ENCODE measurements at regions not wholly inside any gene's neighbourhood (a gene's known extent, or its start where the extent isn't known, plus 50 kb on each side); places are given as distances from the start of the nearest gene placed in this dataset.

DNA sequence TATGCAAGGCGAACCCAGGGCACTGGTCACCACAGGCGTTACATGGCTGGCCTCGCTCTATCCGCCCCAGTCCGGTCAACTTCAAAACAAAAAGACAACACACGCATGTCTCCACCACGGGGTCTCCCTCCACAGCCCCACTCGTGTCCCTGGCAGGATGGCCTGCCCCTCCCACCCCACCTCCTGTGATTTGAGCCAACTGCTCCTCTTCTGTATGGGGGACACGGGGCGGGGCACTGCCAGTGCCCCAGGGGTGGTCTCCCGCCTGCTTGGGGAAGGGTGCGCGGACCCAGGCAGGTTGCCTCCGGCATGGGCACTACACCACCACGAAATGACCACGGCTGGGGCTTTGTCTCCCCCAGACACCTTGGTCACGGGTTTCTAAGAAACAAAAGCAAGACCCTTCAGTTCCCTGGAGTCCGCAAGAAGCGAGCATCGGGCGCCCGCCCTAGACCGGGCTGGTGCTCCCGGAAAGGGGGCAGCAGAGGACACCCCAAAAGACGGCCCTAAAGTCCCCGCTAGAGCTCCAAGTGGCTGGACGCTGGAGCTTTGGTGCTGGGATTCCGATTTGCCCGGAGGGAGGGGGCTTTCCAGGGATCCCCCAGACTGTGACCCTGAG lies 219.3 kb upstream of the PRICKLE2 start:
- peak overlapping the region; percentile 89 for H3K4me3 Mint-ChIP-seq
- no peaks in the 10 kb centered on the region for H3K9me3 Mint-ChIP-seq
- H3K36me3 Mint-ChIP-seq, result no peaks in the 10 kb centered on the region
- no peak for DNase-seq (ENCODE audit: extremely low spot score, unreplicated experiment)
- H3K4me1 Mint-ChIP-seq (ENCODE audit: unreplicated experiment), result peaks cover 50% of the 10 kb centered on the region
- TF ChIP-seq, protein P1, sequence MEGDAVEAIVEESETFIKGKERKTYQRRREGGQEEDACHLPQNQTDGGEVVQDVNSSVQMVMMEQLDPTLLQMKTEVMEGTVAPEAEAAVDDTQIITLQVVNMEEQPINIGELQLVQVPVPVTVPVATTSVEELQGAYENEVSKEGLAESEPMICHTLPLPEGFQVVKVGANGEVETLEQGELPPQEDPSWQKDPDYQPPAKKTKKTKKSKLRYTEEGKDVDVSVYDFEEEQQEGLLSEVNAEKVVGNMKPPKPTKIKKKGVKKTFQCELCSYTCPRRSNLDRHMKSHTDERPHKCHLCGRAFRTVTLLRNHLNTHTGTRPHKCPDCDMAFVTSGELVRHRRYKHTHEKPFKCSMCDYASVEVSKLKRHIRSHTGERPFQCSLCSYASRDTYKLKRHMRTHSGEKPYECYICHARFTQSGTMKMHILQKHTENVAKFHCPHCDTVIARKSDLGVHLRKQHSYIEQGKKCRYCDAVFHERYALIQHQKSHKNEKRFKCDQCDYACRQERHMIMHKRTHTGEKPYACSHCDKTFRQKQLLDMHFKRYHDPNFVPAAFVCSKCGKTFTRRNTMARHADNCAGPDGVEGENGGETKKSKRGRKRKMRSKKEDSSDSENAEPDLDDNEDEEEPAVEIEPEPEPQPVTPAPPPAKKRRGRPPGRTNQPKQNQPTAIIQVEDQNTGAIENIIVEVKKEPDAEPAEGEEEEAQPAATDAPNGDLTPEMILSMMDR (conservative IDR thresholded peaks at IDR 0.05), result peak; percentile 26
- H3K27me3 Mint-ChIP-seq, result peaks cover 60% of the 10 kb centered on the region
- no peak overlapping the region for H3K27ac Mint-ChIP-seq

DNA sequence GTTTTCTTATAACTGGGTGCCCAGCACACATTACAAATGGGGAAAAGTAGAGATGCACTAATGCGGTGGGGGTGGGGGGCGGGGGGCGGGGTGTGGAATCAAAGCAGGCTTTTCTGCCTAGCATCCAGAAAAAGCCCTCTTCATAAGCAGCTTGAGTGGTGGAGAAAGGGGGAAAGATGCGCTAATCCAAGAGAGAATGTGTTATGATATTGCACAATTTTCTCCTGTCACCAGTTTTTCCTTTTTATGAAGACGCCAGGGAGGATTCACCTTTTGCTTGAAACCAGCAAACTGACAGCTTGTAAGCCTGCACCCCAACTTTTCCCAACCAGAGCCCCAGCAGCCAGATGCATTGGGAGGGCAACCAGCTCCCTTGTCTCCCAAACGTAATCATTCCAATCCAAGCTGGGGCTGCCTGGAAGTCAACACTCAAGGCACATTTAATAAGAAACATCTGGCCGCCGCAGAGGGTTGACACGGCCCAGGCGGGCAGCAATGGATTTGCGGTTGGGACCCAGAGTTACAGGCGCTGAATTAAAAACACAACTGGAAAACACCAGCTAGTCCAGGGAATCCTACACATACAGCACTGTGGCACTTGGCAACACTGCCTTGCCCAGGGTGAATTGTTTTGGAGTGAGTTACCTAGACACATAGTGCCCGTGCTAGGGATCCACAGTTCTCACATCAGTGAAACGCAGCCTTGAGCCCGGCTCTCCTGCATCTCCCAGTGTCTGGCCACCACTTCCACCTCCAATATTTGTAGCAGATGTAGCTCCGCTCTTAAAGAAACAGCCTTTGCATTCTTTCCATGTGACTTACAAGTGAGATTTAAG lies 218.5 kb upstream of the PRICKLE2 start:
- Mint-ChIP-seq H3K9me3 (no peaks in the 10 kb centered on the region), H3K36me3 (no peaks in the 10 kb centered on the region), H3K27ac (peak overlapping the region; percentile 16), H3K4me3 (peak overlapping the region; percentile 89), H3K4me1 (ENCODE audit: unreplicated experiment) (peaks cover 57% of the 10 kb centered on the region), H3K27me3 (peaks cover 64% of the 10 kb centered on the region)
- TF ChIP-seq, protein P1 (conservative IDR thresholded peaks at IDR 0.05), result no peak
- peak; percentile 75 for DNase-seq (ENCODE audit: extremely low spot score, unreplicated experiment)

DNA sequence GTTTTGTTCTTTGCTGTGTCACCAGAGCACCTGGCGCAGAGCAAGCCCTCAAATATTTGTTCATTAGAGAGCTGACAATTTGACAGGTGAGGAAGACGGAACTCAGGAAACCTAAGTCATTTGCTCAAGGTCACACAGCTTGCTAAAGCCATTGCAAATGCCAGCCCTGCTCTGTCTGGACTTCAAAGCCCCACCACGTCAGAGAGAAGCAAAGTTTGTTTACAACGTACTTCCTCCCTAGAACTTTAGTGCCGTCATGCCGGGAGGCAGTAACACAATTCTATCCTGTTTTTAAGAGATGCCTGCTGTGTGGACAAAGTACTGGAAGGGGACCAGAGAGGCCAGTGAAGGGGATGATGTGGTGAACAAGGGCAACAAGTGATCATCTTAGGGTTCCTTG lies 216.6 kb upstream of the PRICKLE2 start:
- Mint-ChIP-seq H3K36me3 (peaks cover 3% of the 10 kb centered on the region), H3K9me3 (no peaks in the 10 kb centered on the region), H3K27ac (peak overlapping the region; percentile 44), H3K4me3 (peak overlapping the region; percentile 77), H3K27me3 (peaks cover 54% of the 10 kb centered on the region), H3K4me1 (ENCODE audit: unreplicated experiment) (peaks cover 70% of the 10 kb centered on the region)
- TF ChIP-seq, protein P1 (conservative IDR thresholded peaks at IDR 0.05), result no peak
- no peak for DNase-seq (ENCODE audit: extremely low spot score, unreplicated experiment)

DNA sequence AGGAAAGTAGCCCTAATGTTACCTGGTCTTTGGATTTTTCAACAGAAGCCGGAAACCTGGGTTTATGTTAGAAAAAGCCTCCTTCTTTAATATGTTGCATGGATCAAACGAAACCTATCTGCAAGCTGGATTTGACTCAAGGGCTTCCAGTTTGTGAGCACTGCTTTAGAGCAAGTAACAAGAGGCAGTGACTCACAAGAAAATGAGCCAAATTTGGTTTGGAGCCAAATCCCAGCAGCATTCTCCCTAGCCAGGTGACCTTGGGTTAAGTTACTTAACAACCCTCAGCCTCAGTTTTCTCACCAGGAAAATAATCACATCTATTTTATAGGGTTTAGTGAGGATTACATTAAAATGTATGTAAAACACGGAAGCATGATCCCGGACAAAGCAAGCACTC lies 215.2 kb upstream of the PRICKLE2 start:
- Mint-ChIP-seq H3K27ac (no peak overlapping the region), H3K4me1 (ENCODE audit: unreplicated experiment) (peaks cover 67% of the 10 kb centered on the region), H3K27me3 (peaks cover 48% of the 10 kb centered on the region), H3K4me3 (peak overlapping the region; percentile 19), H3K36me3 (peaks cover 8% of the 10 kb centered on the region), H3K9me3 (no peaks in the 10 kb centered on the region)
- TF ChIP-seq, protein P1 (conservative IDR thresholded peaks at IDR 0.05), result no peak
- DNase-seq (ENCODE audit: extremely low spot score, unreplicated experiment), result no peak

DNA sequence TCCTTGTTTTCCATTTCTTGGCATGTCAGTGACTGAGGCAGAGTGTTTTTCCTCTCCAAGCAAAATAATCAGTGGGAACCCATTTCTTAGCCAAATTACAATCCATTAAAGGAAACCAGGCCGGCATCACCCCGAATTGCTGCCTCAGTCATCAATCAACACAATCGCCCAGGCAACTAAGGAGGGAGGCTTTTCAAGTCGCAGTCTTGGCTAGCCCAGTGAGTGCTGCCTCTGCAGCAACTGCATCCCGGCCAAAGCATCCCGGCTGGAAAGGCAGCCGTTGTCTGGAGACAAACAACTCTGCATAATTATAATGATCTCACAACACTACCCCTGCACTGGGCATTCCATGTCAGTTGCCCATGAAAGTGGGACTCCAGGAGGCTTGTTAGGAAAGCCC lies 213.5 kb upstream of the PRICKLE2 start:
- no peak for DNase-seq (ENCODE audit: extremely low spot score, unreplicated experiment)
- H3K27ac Mint-ChIP-seq, result no peak overlapping the region
- H3K36me3 Mint-ChIP-seq, result peaks cover 18% of the 10 kb centered on the region

More for the DNA sequence above, 213.5 kb upstream of the PRICKLE2 start:
- Mint-ChIP-seq H3K27me3 (peaks cover 42% of the 10 kb centered on the region), H3K4me1 (ENCODE audit: unreplicated experiment) (peaks cover 64% of the 10 kb centered on the region), H3K9me3 (peaks cover 8% of the 10 kb centered on the region), H3K4me3 (peak overlapping the region; percentile 19)
- TF ChIP-seq, protein P1 (conservative IDR thresholded peaks at IDR 0.05), result no peak

Data from type B pancreatic cell (in vitro differentiated cells).